ENCODE measurements at regions not wholly inside any gene's neighbourhood (a gene's known extent, or its start where the extent isn't known, plus 50 kb on each side); places are given as distances from the start of the nearest gene placed in this dataset.

- TF ChIP-seq CTCF (IDR thresholded peaks at IDR 0.05 in 2 of 3, conservative IDR thresholded peaks at IDR 0.05 in 1 of 3; ENCODE audit: borderline replicate concordance in 1 of 3, insufficient read depth in 1 of 3, low read depth in 2 of 3, low read length in 2 of 3) (no peak), SRF (IDR thresholded peaks at IDR 0.05; ENCODE audit: low read depth) (no peak)
Measured at GRCh38 chr11:56911312-56911711, 77.4 kb upstream of the OR5AK2 start (continued).

- no peak overlapping the region for H3K4me3 ChIP-seq (replicated peaks in 1 of 2; ENCODE audit: low read depth in 1 of 2, low read length in 2 of 2)
- ChIA-PET CTCF (no interaction called here), RAD21 (ENCODE audit: low non-redundant PET in 1 of 2, low total read pairs in 2 of 2, uncharacterized antibody in 2 of 2, unreplicated experiment in 2 of 2) (no interaction called here), POLR2A (no interaction called here)
- no peaks in the 10 kb centered on the region for H4K20me1 ChIP-seq (ENCODE audit: insufficient read depth)
- no TSS peak for BruUV-seq (replicated peaks)
- DNase-seq (ENCODE audit: low read depth, low spot score) (no peak), ATAC-seq (no peak)
- H3K9me3 ChIP-seq (ENCODE audit: control insufficient read depth in 1 of 2, insufficient read depth in 1 of 2, low read depth in 1 of 2, low read length in 2 of 2): no peaks in the 10 kb centered on the region
- no peak overlapping the region for H2AFZ ChIP-seq (ENCODE audit: low read depth, low read length, poor library complexity, severe bottlenecking)
- no peak overlapping the region for H3K27ac ChIP-seq (ENCODE audit: low read depth, low read length)
- intact Hi-C loops (cut with micrococcal nuclease): no loop called here
- no peak overlapping the region for H3K9ac ChIP-seq (ENCODE audit: low read length)
- H3K4me2 ChIP-seq (ENCODE audit: low read length): no peak overlapping the region
- no peak for TF ChIP-seq SRF (IDR thresholded peaks at IDR 0.05; ENCODE audit: low read depth)
- TF ChIP-seq FOSL1 (IDR thresholded peaks at IDR 0.05; ENCODE audit: low read depth): no peak
- TF ChIP-seq, protein P1, sequence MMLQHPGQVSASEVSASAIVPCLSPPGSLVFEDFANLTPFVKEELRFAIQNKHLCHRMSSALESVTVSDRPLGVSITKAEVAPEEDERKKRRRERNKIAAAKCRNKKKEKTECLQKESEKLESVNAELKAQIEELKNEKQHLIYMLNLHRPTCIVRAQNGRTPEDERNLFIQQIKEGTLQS (IDR thresholded peaks at IDR 0.05): no peak
- TF ChIP-seq YY1 (IDR thresholded peaks at IDR 0.05; ENCODE audit: extremely low read depth, insufficient replicate concordance, low read depth, low read length): no peak
- no peak for TF ChIP-seq EZH2phosphoT487 (IDR thresholded peaks at IDR 0.05; ENCODE audit: borderline replicate concordance)
- TF ChIP-seq EGR1 (IDR thresholded peaks at IDR 0.05; ENCODE audit: low read depth): no peak
- no peak for TF ChIP-seq MAX (IDR thresholded peaks at IDR 0.05)
- TF ChIP-seq ZNF274 (IDR thresholded peaks at IDR 0.05; ENCODE audit: low read depth, low read length): no peak
- TF ChIP-seq SP1 (IDR thresholded peaks at IDR 0.05; ENCODE audit: low read depth): no peak
- no peaks in the 10 kb centered on the region for H3K36me3 ChIP-seq (ENCODE audit: control insufficient read depth in 1 of 2, insufficient read depth in 2 of 2, low read length in 2 of 2)
- no peaks in the 10 kb centered on the region for H3K9me2 ChIP-seq (ENCODE audit: insufficient read depth)
- no peaks in the 10 kb centered on the region for H3K4me1 ChIP-seq (ENCODE audit: control insufficient read depth in 1 of 2, insufficient read depth in 2 of 2, low read length in 2 of 2)
- no peaks in the 10 kb centered on the region for H3K79me2 ChIP-seq (ENCODE audit: insufficient read depth, low read length)
- 0 out of 2 replicates have a peak, but pooled peaks cover 3% of the 10 kb centered on the region for H3K27me3 ChIP-seq (ENCODE audit: insufficient read depth, low read length)
Measured at GRCh38 chr11:56910785-56911184, 77.9 kb upstream of the OR5AK2 start.

All from HCT116 (cell line).